Adrenal gland (tissue), 9 donors: ENCODE measurements at regions not wholly inside any gene's neighbourhood (a gene's known extent, or its start where the extent isn't known, plus 50 kb on each side); places are given as distances from the start of the nearest gene placed in this dataset.

Source experiments
- DNase-seq, 7 donors: peaks; one replicate each; pipeline ENCODE4 v3.0.0-alpha.2; 2019 to 2020
- H3K27ac ChIP-seq, 5 donors: fragments of 200-600 bp; sonication (generic) in 4 of 5; 1 replicate in 3 of 5; 2 replicates in 2 of 5; pipeline versions ENCODE4 v1.5.1 to v1.8.0; 2016 to 2020; ENCODE audit warnings: mild to moderate bottlenecking in 1 of 5
- H3K27me3 ChIP-seq: fragments of 200-600 bp; 2 replicates; pipeline ENCODE4 v1.8.0; 2021
- H3K36me3 ChIP-seq, 2 donors: fragments of 200-600 bp; replicated peaks in 1 of 2; 1 replicate in 1 of 2; 2 replicates in 1 of 2; pipeline versions ENCODE4 v1.5.1 to v1.8.0; 2018 to 2022
- H3K4me1 ChIP-seq, 2 donors: fragments of 200-600 bp; replicated peaks in 1 of 2; 1 replicate in 1 of 2; 2 replicates in 1 of 2; pipeline versions ENCODE4 v1.5.1 to v1.8.0; 2018 to 2021
- H3K4me3 ChIP-seq, 4 donors: fragments of 200-600 bp; sonication (generic) in 3 of 4; one replicate each; pipeline ENCODE4 v1.5.1; 2016 to 2018
- H3K9me3 ChIP-seq, 3 donors: fragments of 200-600 bp; sonication (generic) in 1 of 3; replicated peaks in 1 of 3; 1 replicate in 2 of 3; 2 replicates in 1 of 3; pipeline versions ENCODE4 v1.5.1 to v1.8.0; 2016 to 2021
- CTCF ChIP-seq, 6 experiments: fragments of 450-650 bp in 4 of 6; fragments of 200-600 bp in 2 of 6; sonication (generic) in 1 of 6; IDR thresholded peaks; 1 replicate in 5 of 6; 2 replicates in 1 of 6; pipeline versions ENCODE4 v1.5.1 to v1.8.0; 2016 to 2021; ENCODE audit warnings: antibody characterized with exemption in 6 of 6, mild to moderate bottlenecking in 2 of 6, moderate library complexity in 1 of 6
- POLR2A ChIP-seq, 2 donors: fragments of 450-650 bp; IDR thresholded peaks; one replicate each; pipeline ENCODE4 v1.6.1; 2017; ENCODE audit warnings: antibody characterized with exemption in 2 of 2, mild to moderate bottlenecking in 2 of 2, moderate library complexity in 1 of 2
- WGBS, 4 donors: extraction: QIAGEN DNeasy Blood & Tissue Kit in 2 of 4; methylation state at CpG; one replicate each; pipeline versions ENCODE4 v1.1.5 to v1.1.7; 2013 to 2017; 5-methylcytosine and 5-hydroxymethylcytosine counted together
- intact Hi-C, 2 donors: fragments of 100-400 bp; cut with DNase I; formaldehyde crosslinking; loops; one replicate each; pipeline versions ENCODE4 v1.14.1 to v1.15.0; 2022 to 2023
- donor health status: healthy with polysubstance abuse.
- donor health status: Bipolar disorder and iron deficiency.
- donor health status: DM: yes; HTN: yes; CAD: no.
- donor health status: DM: no; HTN: no; CAD: no.
- donor health status: DM: no; HTN: no; CAD: no.

- WGBS, 4 donors: 85 to 90% (median 87%) methylated on average over 4 of the region's 4 CpGs
- H3K9me3 ChIP-seq: peaks cover 0 to 5% (median 0%) of the 10 kb centered on the region in 3 donors
- no peaks in the 10 kb centered on the region for H3K36me3 ChIP-seq
- H3K4me3 ChIP-seq: no peak overlapping the region
- intact Hi-C loops: no loop called here
- H3K4me1 ChIP-seq: no peaks in the 10 kb centered on the region
- TF ChIP-seq CTCF (IDR thresholded peaks at IDR 0.05): no peak
- DNase-seq: no peak
- no peak overlapping the region for H3K27ac ChIP-seq
- H3K27me3 ChIP-seq: no peaks in the 10 kb centered on the region
Observed at GRCh38 chr2:41151746-41152145, 699.9 kb upstream of the SLC8A1 start.

GRCh38 chr2:41152318-41152717 is 700.4 kb upstream of the SLC8A1 start:
- H3K9me3 ChIP-seq: peaks cover 0 to 5% (median 0%) of the 10 kb centered on the region in 3 donors
- DNase-seq: no peak
- H3K36me3 ChIP-seq: no peaks in the 10 kb centered on the region
- intact Hi-C loops: no loop called here
- no peak for TF ChIP-seq CTCF (IDR thresholded peaks at IDR 0.05)
- no peak for TF ChIP-seq POLR2A (IDR thresholded peaks at IDR 0.05)
- no peak overlapping the region for H3K27ac ChIP-seq
- H3K4me3 ChIP-seq: no peak overlapping the region
- no peaks in the 10 kb centered on the region for H3K4me1 ChIP-seq
- no peaks in the 10 kb centered on the region for H3K27me3 ChIP-seq

GRCh38 chr2:41160439-41160838 is 708.5 kb upstream of the SLC8A1 start:
- DNase-seq: no peak
- TF ChIP-seq CTCF (IDR thresholded peaks at IDR 0.05): no peak
- TF ChIP-seq POLR2A (IDR thresholded peaks at IDR 0.05): no peak
- 59 to 90% (median 73%) methylated on average over 1 of the region's 1 CpG for WGBS, 4 donors
- Histone ChIP-seq H3K4me1 (no peaks in the 10 kb centered on the region), H3K4me3 (no peak overlapping the region), H3K9me3 (no peaks in the 10 kb centered on the region), H3K27ac (no peak overlapping the region), H3K36me3 (no peaks in the 10 kb centered on the region), H3K27me3 (no peaks in the 10 kb centered on the region)
- intact Hi-C loops: no loop called here

DNA sequence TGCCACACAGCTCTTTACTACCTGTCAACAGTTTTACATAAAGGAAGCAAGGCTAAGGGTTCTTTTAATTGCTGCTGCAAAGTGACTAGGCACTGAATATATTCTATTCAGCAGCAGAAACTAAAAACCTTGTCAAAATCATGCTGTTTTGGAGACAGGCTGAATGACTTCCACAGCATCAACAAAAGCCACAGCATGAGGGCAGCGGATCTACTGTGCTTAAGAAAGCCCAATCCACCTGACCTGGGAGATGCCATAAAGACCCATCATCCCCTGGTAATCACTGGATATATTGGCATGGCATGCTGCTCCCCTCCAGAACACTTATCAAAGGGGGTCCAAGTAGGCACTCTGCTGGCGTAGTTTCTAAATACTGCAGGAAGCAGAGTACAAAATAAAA is 715.1 kb upstream of the SLC8A1 start:
- no peaks in the 10 kb centered on the region for H3K36me3 ChIP-seq
- no peaks in the 10 kb centered on the region for H3K27me3 ChIP-seq
- H3K4me3 ChIP-seq: no peak overlapping the region
- WGBS, 4 donors: 87 to 98% (median 96%) methylated on average over 2 of the region's 2 CpGs
- no peaks in the 10 kb centered on the region for H3K9me3 ChIP-seq
- intact Hi-C loops: no loop called here
- no peak overlapping the region for H3K27ac ChIP-seq
- no peaks in the 10 kb centered on the region for H3K4me1 ChIP-seq
- TF ChIP-seq POLR2A (IDR thresholded peaks at IDR 0.05) (no peak), CTCF (IDR thresholded peaks at IDR 0.05) (no peak)
- DNase-seq: no peak
